Right cardiac atrium (tissue), 5 donors: ENCODE measurements at regions not wholly inside any gene's neighbourhood (a gene's known extent, or its start where the extent isn't known, plus 50 kb on each side); places are given as distances from the start of the nearest gene placed in this dataset.
A peak's percentile ranks its signal among the peaks of the same experiment; 100 is the strongest.

Experiments used
- ATAC-seq, 2 donors: fragments of 200-7000 bp; cut with Tn5 transposase; one replicate each; pipeline versions ENCODE4 v1.8.0 to v1.9.1; 2020; ENCODE audit warnings: moderate library complexity in 2 of 2, mild to moderate bottlenecking in 1 of 2
- DNase-seq, 3 donors: peaks; one replicate each; pipeline ENCODE4 v3.0.0-alpha.2; 2020
- H3K27ac ChIP-seq: one replicate; pipeline ENCODE4 v1.5.1; 2013; ENCODE audit warnings: mild to moderate bottlenecking, low read length, control low read depth, moderate library complexity
- H3K27me3 ChIP-seq: one replicate; pipeline ENCODE4 v1.6.1; 2013; ENCODE audit not compliant: control insufficient read depth, insufficient read depth
- H3K4me1 ChIP-seq: one replicate; pipeline ENCODE4 v1.6.1; 2013; ENCODE audit warnings: low read length; ENCODE audit not compliant: control insufficient read depth, insufficient read depth
- H3K4me3 ChIP-seq: one replicate; pipeline ENCODE4 v1.5.1; 2013; ENCODE audit warnings: low read length, control low read depth
- H3K9me3 ChIP-seq: one replicate; pipeline ENCODE4 v1.6.1; 2013; ENCODE audit warnings: low read length; ENCODE audit not compliant: control insufficient read depth
- WGBS: extraction: QIAGEN DNeasy Blood & Tissue Kit; methylation state at CpG from one replicate; pipeline ENCODE4 v1.1.7; 2013; 5-methylcytosine and 5-hydroxymethylcytosine counted together
- intact Hi-C, 4 donors: fragments of 100-400 bp; cut with DNase I; formaldehyde crosslinking; loops; one replicate each; pipeline versions ENCODE4 v1.11.0 to v1.14.0; 2022 to 2023
- donor health status: healthy with polysubstance abuse.
- donor health status: DM: no; HTN: yes; CAD: no.
- donor health status: DM: no; HTN: no; CAD: no.
- donor health status: DM: no; HTN: yes; CAD: no; lungs with severe emphysema.
- donor health status: DM: yes; HTN: yes; CAD: no.

DNA sequence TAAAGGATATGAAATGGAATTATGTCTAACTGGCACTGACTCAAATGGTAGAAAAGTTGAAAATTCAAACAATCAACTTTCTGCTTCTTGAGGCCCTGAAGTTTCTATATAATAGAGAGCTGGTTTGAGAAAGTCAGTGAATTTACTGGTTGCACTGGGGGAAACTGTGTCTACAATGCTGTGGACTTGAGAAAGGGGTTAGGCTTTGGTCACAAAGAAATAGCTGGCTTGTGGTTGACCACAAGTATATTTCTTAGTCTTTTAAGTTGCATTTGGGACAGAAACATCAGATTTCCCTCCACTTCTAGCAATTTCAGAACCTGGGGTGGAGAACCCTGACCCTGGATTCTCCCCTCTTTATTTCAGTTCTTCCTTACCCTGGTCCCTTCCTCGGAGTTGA is 192.6 kb upstream of the ACTBL2 start:
- no peak overlapping the region for H3K27ac ChIP-seq
- WGBS = 91% methylated on average over 1 of the region's 1 CpG
- intact Hi-C loops = no loop called here
- no peaks in the 10 kb centered on the region for H3K9me3 ChIP-seq
- no peaks in the 10 kb centered on the region for H3K27me3 ChIP-seq
- H3K4me3 ChIP-seq = no peak overlapping the region
- H3K4me1 ChIP-seq = no peaks in the 10 kb centered on the region
- ATAC-seq (no peak), DNase-seq (no peak)

DNA sequence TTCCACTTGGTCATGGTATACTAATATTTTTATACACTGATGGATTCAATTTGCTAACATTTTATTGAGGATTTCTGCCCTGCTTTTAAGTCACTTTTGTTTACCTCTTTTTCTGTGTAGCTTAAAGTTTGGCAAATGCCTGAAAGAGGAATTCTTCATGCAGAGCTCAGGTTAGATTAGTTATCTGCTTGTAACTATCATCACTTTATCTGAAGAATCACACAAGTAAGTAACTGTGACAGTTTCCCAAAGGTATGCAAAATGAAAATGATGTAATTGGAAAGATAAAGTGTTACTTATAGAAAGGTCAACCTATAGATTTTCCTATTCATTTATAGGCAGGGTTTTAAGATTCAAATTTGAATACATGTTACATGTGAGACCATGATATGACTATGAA is 188.8 kb upstream of the ACTBL2 start:
- H3K4me3 ChIP-seq = no peak overlapping the region
- ATAC-seq (no peak), DNase-seq (no peak)
- H3K27me3 ChIP-seq = no peaks in the 10 kb centered on the region
- H3K27ac ChIP-seq = no peak overlapping the region
- H3K9me3 ChIP-seq = no peaks in the 10 kb centered on the region
- intact Hi-C loops = no loop called here
- H3K4me1 ChIP-seq = no peaks in the 10 kb centered on the region

DNA sequence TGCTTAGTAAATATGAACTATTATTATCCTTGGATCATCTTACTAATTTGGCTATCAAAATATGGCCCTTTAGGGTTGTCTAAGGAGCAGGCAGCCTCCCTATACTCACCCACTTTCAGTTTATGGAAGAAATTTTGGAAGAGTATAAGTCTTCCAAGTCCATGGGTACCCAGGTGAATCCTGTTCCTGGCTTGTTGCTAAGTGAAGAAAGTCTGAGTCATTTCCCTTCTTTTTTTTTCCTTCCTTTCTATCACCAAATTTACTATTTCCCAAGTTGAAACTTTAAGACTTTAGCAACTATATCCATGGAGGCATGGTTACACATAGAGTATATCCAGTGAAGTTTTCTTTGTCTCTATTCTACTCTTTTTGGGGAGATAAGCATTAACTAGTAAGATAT is 184.0 kb upstream of the ACTBL2 start:
- H3K4me3 ChIP-seq = no peak overlapping the region
- ATAC-seq (no peak), DNase-seq (no peak)
- H3K9me3 ChIP-seq = no peaks in the 10 kb centered on the region
- intact Hi-C loops = no loop called here
- H3K4me1 ChIP-seq = no peaks in the 10 kb centered on the region
- H3K27me3 ChIP-seq = no peaks in the 10 kb centered on the region
- no peak overlapping the region for H3K27ac ChIP-seq

GRCh38 chr5:57665146-57665936 is 182.7 kb upstream of the ACTBL2 start:
- Histone ChIP-seq H3K4me3 (no peak overlapping the region), H3K4me1 (no peaks in the 10 kb centered on the region), H3K27me3 (no peaks in the 10 kb centered on the region), H3K27ac (peak overlapping the region; percentile 45), H3K9me3 (no peaks in the 10 kb centered on the region)
- WGBS = 94% methylated on average over 7 of the region's 7 CpGs
- DNase-seq = no peak
- ATAC-seq = no peak
- intact Hi-C loops = no loop called here

DNA sequence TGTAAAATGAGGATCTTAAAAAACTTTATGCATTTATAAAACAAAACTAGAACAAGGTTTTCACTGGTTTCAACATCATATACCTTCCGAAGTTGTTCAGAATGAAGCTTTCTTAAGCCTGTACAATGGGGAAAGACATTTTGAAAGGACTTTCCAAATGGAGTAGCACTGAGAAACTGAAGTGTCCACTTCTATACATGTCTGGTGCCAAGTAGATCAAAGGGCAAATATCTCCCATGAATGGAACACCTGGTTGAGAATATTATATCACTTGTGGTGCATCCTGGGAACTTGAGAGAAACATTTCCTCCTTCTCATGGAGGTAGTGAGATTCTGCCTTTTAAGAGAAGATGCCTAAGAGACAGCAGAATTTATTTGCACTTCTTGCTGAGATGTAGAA is 182.1 kb upstream of the ACTBL2 start:
- intact Hi-C loops = no loop called here
- H3K27ac ChIP-seq = peak overlapping the region; percentile 45
- H3K4me1 ChIP-seq = no peaks in the 10 kb centered on the region
- WGBS = 85% methylated on average over 1 of the region's 1 CpG
- H3K9me3 ChIP-seq = no peaks in the 10 kb centered on the region
- DNase-seq (no peak), ATAC-seq (no peak)
- H3K27me3 ChIP-seq = no peaks in the 10 kb centered on the region
- no peak overlapping the region for H3K4me3 ChIP-seq

GRCh38 chr5:57663466-57663865 is 180.9 kb upstream of the ACTBL2 start:
- intact Hi-C loops = no loop called here
- no peaks in the 10 kb centered on the region for H3K27me3 ChIP-seq
- peak; percentile 67 to 73 for ATAC-seq
- 63% methylated on average over 2 of the region's 2 CpGs for WGBS
- no peak for DNase-seq
- H3K4me1 ChIP-seq = no peaks in the 10 kb centered on the region
- peak overlapping the region; percentile 82 for H3K27ac ChIP-seq
- no peak overlapping the region for H3K4me3 ChIP-seq
- H3K9me3 ChIP-seq = no peaks in the 10 kb centered on the region

GRCh38 chr5:57662991-57663390 is 180.4 kb upstream of the ACTBL2 start:
- WGBS = 37% methylated on average over 4 of the region's 4 CpGs
- intact Hi-C loops = no loop called here
- no peaks in the 10 kb centered on the region for H3K4me1 ChIP-seq
- DNase-seq (peak in 1 of 3 donors; percentile 16), ATAC-seq (peak; percentile 70 to 82)
- no peaks in the 10 kb centered on the region for H3K27me3 ChIP-seq
- no peak overlapping the region for H3K4me3 ChIP-seq
- H3K27ac ChIP-seq = peak overlapping the region; percentile 83
- H3K9me3 ChIP-seq = no peaks in the 10 kb centered on the region

DNA sequence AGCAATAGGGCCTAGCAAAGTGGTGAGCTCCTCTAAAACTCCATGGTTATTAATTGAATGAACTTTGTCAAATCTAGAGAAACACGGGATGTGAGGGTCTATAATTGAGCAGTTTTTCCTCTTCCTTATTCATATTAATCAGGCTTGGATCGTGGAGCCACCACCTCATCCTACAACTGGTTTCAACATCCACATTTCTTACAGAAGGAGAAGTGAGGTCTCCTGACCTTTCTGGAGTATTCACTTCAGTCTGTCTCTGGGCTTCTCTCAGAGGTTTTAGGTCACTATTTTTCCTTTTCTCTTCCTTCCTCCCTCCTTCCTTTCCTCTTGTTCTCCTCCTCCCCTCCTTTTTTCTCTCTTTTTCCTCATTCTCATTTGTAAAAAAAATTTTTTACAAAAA is 177.3 kb upstream of the ACTBL2 start:
- no peaks in the 10 kb centered on the region for H3K27me3 ChIP-seq
- intact Hi-C loops = loop anchor here in 1 of 4 donors (10.0 kb wide), 1 partner anchor 155 kb away; no protein-coding TSS in a partner anchor
- WGBS = 87% methylated on average over 2 of the region's 2 CpGs
- no peak overlapping the region for H3K27ac ChIP-seq
- DNase-seq (no peak), ATAC-seq (no peak)
- no peak overlapping the region for H3K4me3 ChIP-seq
- H3K4me1 ChIP-seq = no peaks in the 10 kb centered on the region
- H3K9me3 ChIP-seq = no peaks in the 10 kb centered on the region

DNA sequence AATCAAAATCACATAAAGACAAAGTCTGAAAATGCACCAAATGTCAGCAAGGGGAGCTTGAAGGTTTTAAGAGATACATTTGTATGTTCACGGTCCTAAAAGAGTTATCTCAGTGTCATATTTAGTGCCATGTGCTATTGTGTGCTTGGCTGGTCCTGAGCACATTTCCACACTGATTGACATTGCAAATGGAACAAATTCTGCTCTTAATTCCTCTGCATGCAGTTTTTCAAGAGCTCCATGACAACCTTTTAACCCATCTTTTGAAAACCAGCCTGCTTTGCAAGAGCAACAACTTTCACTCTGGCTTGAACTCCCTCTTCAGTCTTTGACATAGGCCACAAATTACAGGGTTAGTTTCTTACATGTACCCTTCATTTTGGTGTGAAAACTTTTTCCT is 175.4 kb upstream of the ACTBL2 start:
- Histone ChIP-seq H3K4me3 (no peak overlapping the region), H3K9me3 (no peaks in the 10 kb centered on the region), H3K4me1 (no peaks in the 10 kb centered on the region), H3K27me3 (no peaks in the 10 kb centered on the region), H3K27ac (no peak overlapping the region)
- intact Hi-C loops = loop anchor here in 1 of 4 donors (10.0 kb wide), 1 partner anchor 153 kb away; no protein-coding TSS in a partner anchor
- ATAC-seq = no peak
- 58% methylated on average over 1 of the region's 1 CpG for WGBS
- DNase-seq = no peak

- H3K27me3 ChIP-seq = no peaks in the 10 kb centered on the region
- H3K4me1 ChIP-seq = no peaks in the 10 kb centered on the region
- ATAC-seq = no peak
- no peak overlapping the region for H3K27ac ChIP-seq
- 94% methylated on average over 4 of the region's 4 CpGs for WGBS
- H3K9me3 ChIP-seq = peaks cover 3% of the 10 kb centered on the region
- DNase-seq = no peak
- intact Hi-C loops = loop anchor here in 1 of 4 donors (10.0 kb wide), 1 partner anchor 150 kb away; no protein-coding TSS in a partner anchor
- H3K4me3 ChIP-seq = no peak overlapping the region
Observed at GRCh38 chr5:57655228-57655627, 172.6 kb upstream of the ACTBL2 start.

- intact Hi-C loops = loop anchor here in 3 of 4 donors (5.0 to 10.0 kb wide), 3 partner anchors 149 to 809 kb away; partner anchors contain the start of gene PLK2 (in 1 of the 3)
- H3K4me3 ChIP-seq = no peak overlapping the region
- 47% methylated on average over 3 of the region's 3 CpGs for WGBS
- peak; percentile 61 to 81 for ATAC-seq
- H3K27ac ChIP-seq = peak overlapping the region; percentile 76
- no peaks in the 10 kb centered on the region for H3K27me3 ChIP-seq
- DNase-seq = peak in 1 of 3 donors; percentile 22
- H3K4me1 ChIP-seq = no peaks in the 10 kb centered on the region
- peaks cover 3% of the 10 kb centered on the region for H3K9me3 ChIP-seq
Observed at GRCh38 chr5:57653636-57654290, 171.2 kb upstream of the ACTBL2 start.
